NCI-H1105 treated with DMSO at 0.1 percent for 48 hours (cell line): ENCODE measurements at regions not wholly inside any gene's neighbourhood (a gene's known extent, or its start where the extent isn't known, plus 50 kb on each side); places are given as distances from the start of the nearest gene placed in this dataset.

ENCODE experiments used
- DNase-seq: peaks from one replicate; lab custom pipeline; 2025; lab: John Stamatoyannopoulos, UW

- DNase-seq: no peak
Observed at GRCh38 chr2:114134146-114134545, 244.3 kb downstream of the ACTR3 start.

GRCh38 chr2:114139542-114139941 is 249.7 kb downstream of the ACTR3 start:
- DNase-seq: no peak

- DNase-seq: no peak
Observed at GRCh38 chr2:114156366-114157056, 266.6 kb downstream of the ACTR3 start.

GRCh38 chr2:114157057-114157385 is 267.1 kb downstream of the ACTR3 start:
- DNase-seq: no peak

GRCh38 chr2:114160263-114160981 is 270.5 kb downstream of the ACTR3 start:
- DNase-seq: no peak

GRCh38 chr2:114161371-114161770 is 271.5 kb downstream of the ACTR3 start:
- DNase-seq: no peak

- DNase-seq: no peak
Observed at GRCh38 chr2:114167799-114168198, 274.6 kb upstream of the DPP10 start.

GRCh38 chr2:114170070-114170469 is 272.4 kb upstream of the DPP10 start:
- DNase-seq: no peak

GRCh38 chr2:114175507-114175906 is 266.9 kb upstream of the DPP10 start:
- DNase-seq: no peak

GRCh38 chr2:114185501-114185900 is 256.9 kb upstream of the DPP10 start:
- no peak for DNase-seq

GRCh38 chr2:114192362-114192761 is 250.1 kb upstream of the DPP10 start:
- no peak for DNase-seq

GRCh38 chr2:114201781-114202180 is 240.7 kb upstream of the DPP10 start:
- DNase-seq: no peak

GRCh38 chr2:114203679-114204078 is 238.8 kb upstream of the DPP10 start:
- DNase-seq: no peak

- no peak for DNase-seq
Observed at GRCh38 chr2:114213808-114214207, 228.6 kb upstream of the DPP10 start.

- no peak for DNase-seq
Observed at GRCh38 chr2:114218383-114218782, 224.1 kb upstream of the DPP10 start.

GRCh38 chr2:114219456-114219855 is 223.0 kb upstream of the DPP10 start:
- no peak for DNase-seq

- no peak for DNase-seq
Observed at GRCh38 chr2:114222344-114222743, 220.1 kb upstream of the DPP10 start.

GRCh38 chr2:114231921-114232320 is 210.5 kb upstream of the DPP10 start:
- DNase-seq: no peak

- no peak for DNase-seq
Observed at GRCh38 chr2:114237331-114237730, 205.1 kb upstream of the DPP10 start.

- DNase-seq: no peak
Observed at GRCh38 chr2:114238910-114239559, 203.4 kb upstream of the DPP10 start.

- DNase-seq: no peak
Observed at GRCh38 chr2:114248648-114249047, 193.8 kb upstream of the DPP10 start.

- no peak for DNase-seq
Observed at GRCh38 chr2:114252713-114253112, 189.7 kb upstream of the DPP10 start.

GRCh38 chr2:114254875-114255274 is 187.6 kb upstream of the DPP10 start:
- no peak for DNase-seq
